ENCODE measurements at regions not wholly inside any gene's neighbourhood (a gene's known extent, or its start where the extent isn't known, plus 50 kb on each side); places are given as distances from the start of the nearest gene placed in this dataset.

GRCh38 chr1:30151119-30151518 is 572.3 kb downstream of the MATN1 start:
- H3K79me2 ChIP-seq (ENCODE audit: insufficient read depth, low read depth): no peaks in the 10 kb centered on the region

DNA sequence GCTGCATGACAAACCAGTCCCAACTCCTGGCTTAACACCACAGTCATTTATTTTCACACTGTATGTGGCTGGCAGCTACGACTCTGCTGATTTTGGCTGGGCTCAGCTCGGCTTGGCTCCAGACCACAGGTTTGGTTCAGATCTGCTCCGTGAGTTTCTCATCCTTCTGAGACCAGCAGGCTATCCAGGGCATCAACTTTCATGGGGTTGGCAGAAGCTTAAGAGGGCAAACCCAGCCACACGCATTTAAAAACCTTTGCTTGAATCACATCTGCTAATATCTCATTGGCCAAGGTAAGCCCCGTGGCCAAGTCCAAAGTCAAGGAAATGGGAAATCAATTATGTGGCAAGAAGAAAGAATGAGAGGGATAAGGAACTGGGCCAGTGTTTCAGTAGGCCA is 574.2 kb downstream of the MATN1 start:
- Histone ChIP-seq H3K27me3 (ENCODE audit: insufficient read depth, low read depth) (peaks cover 3% of the 10 kb centered on the region; the same call in 1 of the 2 replicates), H3K27ac (no peak overlapping the region), H3K79me2 (ENCODE audit: insufficient read depth, low read depth) (no peaks in the 10 kb centered on the region), H3K36me3 (ENCODE audit: insufficient read depth) (no peaks in the 10 kb centered on the region), H3K4me2 (no peak overlapping the region), H3K9ac (no peak overlapping the region), H3K4me3 (IDR thresholded peaks at IDR 0.05; ENCODE audit: insufficient read depth, low read depth, low read length) (no peak overlapping the region), H2AFZ (ENCODE audit: low read depth) (no peak overlapping the region), H3K4me1 (ENCODE audit: low read depth, poor library complexity, severe bottlenecking) (no peaks in the 10 kb centered on the region), H4K20me1 (ENCODE audit: insufficient read depth) (no peaks in the 10 kb centered on the region)
- TF ChIP-seq CTCF (conservative IDR thresholded peaks at IDR 0.05; ENCODE audit: low read depth, low read length): no peak

More at GRCh38 chr1:30151119-30151518, 572.3 kb downstream of the MATN1 start:
- no peak overlapping the region for H3K4me3 ChIP-seq (IDR thresholded peaks at IDR 0.05; ENCODE audit: insufficient read depth, low read depth, low read length)
- no peak overlapping the region for H3K4me2 ChIP-seq
- H3K4me1 ChIP-seq (ENCODE audit: low read depth, poor library complexity, severe bottlenecking): no peaks in the 10 kb centered on the region
- H4K20me1 ChIP-seq (ENCODE audit: insufficient read depth): no peaks in the 10 kb centered on the region
- H3K9ac ChIP-seq: no peak overlapping the region
- no peak for TF ChIP-seq CTCF (conservative IDR thresholded peaks at IDR 0.05; ENCODE audit: low read depth, low read length)
- H3K27ac ChIP-seq: no peak overlapping the region
- H3K27me3 ChIP-seq (ENCODE audit: insufficient read depth, low read depth): peaks cover 3% of the 10 kb centered on the region; the same call in 1 of the 2 replicates
- H2AFZ ChIP-seq (ENCODE audit: low read depth): no peak overlapping the region
- no peaks in the 10 kb centered on the region for H3K36me3 ChIP-seq (ENCODE audit: insufficient read depth)

GRCh38 chr1:30148676-30149075 is 574.7 kb downstream of the MATN1 start:
- no peaks in the 10 kb centered on the region for H3K4me1 ChIP-seq (ENCODE audit: low read depth, poor library complexity, severe bottlenecking)
- no peak overlapping the region for H3K4me2 ChIP-seq
- no peak overlapping the region for H3K4me3 ChIP-seq (IDR thresholded peaks at IDR 0.05; ENCODE audit: insufficient read depth, low read depth, low read length)
- H3K27me3 ChIP-seq (ENCODE audit: insufficient read depth, low read depth): peaks cover 3% of the 10 kb centered on the region; the same call in 1 of the 2 replicates
- no peak overlapping the region for H2AFZ ChIP-seq (ENCODE audit: low read depth)
- H3K79me2 ChIP-seq (ENCODE audit: insufficient read depth, low read depth): no peaks in the 10 kb centered on the region
- H3K9ac ChIP-seq: no peak overlapping the region
- no peak for TF ChIP-seq CTCF (conservative IDR thresholded peaks at IDR 0.05; ENCODE audit: low read depth, low read length)
- H3K36me3 ChIP-seq (ENCODE audit: insufficient read depth): no peaks in the 10 kb centered on the region
- no peaks in the 10 kb centered on the region for H4K20me1 ChIP-seq (ENCODE audit: insufficient read depth)
- no peak overlapping the region for H3K27ac ChIP-seq

DNA sequence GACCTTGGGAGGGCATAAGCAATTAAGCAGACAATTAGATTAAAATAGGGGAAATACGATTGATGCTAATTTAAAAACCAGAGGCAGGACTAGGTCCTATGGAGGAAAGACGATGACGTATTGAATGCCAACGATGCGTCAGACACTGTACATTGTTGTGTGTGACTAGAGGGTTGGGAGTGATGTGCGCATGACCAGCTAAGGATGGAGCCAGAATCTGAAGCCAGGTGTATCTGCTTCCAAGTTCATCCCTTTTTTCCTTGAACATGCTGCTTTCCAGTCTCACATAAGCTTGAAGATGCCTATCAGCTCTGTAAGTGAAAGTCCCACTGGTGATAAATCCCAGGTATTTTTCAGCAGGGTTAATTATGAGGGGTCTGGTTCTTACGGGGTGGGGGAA is 576.2 kb downstream of the MATN1 start:
- Histone ChIP-seq H2AFZ (ENCODE audit: low read depth) (no peak overlapping the region), H3K36me3 (ENCODE audit: insufficient read depth) (no peaks in the 10 kb centered on the region), H3K9ac (no peak overlapping the region), H3K4me3 (IDR thresholded peaks at IDR 0.05; ENCODE audit: insufficient read depth, low read depth, low read length) (no peak overlapping the region), H3K4me2 (no peak overlapping the region), H3K79me2 (ENCODE audit: insufficient read depth, low read depth) (no peaks in the 10 kb centered on the region), H3K27ac (no peak overlapping the region), H4K20me1 (ENCODE audit: insufficient read depth) (no peaks in the 10 kb centered on the region), H3K27me3 (ENCODE audit: insufficient read depth, low read depth) (peaks cover 3% of the 10 kb centered on the region; the same call in 1 of the 2 replicates), H3K4me1 (ENCODE audit: low read depth, poor library complexity, severe bottlenecking) (no peaks in the 10 kb centered on the region)
- no peak for TF ChIP-seq CTCF (conservative IDR thresholded peaks at IDR 0.05; ENCODE audit: low read depth, low read length)

All from KMS-11 (cell line).